Kidney (tissue), 13 donors: ENCODE measurements at regions not wholly inside any gene's neighbourhood (a gene's known extent, or its start where the extent isn't known, plus 50 kb on each side); places are given as distances from the start of the nearest gene placed in this dataset.

Experiments used
- DNase-seq, 5 donors: peaks; one replicate each; pipeline ENCODE4 v3.0.0-alpha.2; 2013 to 2020
- FAIRE-seq: peaks from 2 replicates; lab custom pipeline; 2012; peaks lifted over from hg19 to GRCh38; lab: Jason Lieb, UNC
- H3K27ac ChIP-seq, 2 donors: one replicate each; pipeline ENCODE4 v1.7.0; 2013; ENCODE audit warnings: low read depth in 2 of 2, low read length in 2 of 2, inconsistent platforms in 1 of 2
- H3K27me3 ChIP-seq: one replicate; pipeline ENCODE4 v1.7.1; 2013; ENCODE audit warnings: low read length, inconsistent platforms; ENCODE audit not compliant: control insufficient read depth, insufficient read depth
- H3K36me3 ChIP-seq, 3 donors: one replicate each; pipeline versions ENCODE4 v1.7.0 to v1.7.1; 2013; ENCODE audit warnings: low read length in 3 of 3, control low read depth in 1 of 3, inconsistent platforms in 1 of 3; ENCODE audit not compliant: insufficient read depth in 3 of 3, control insufficient read depth in 2 of 3
- H3K4me1 ChIP-seq, 3 donors: one replicate each; pipeline versions ENCODE4 v1.7.0 to v1.7.1; 2013; ENCODE audit warnings: low read length in 3 of 3, inconsistent platforms in 1 of 3, low read depth in 1 of 3; ENCODE audit not compliant: control insufficient read depth in 2 of 3, insufficient read depth in 2 of 3
- H3K4me3 ChIP-seq, 3 donors: one replicate each; pipeline versions ENCODE4 v1.7.0 to v1.8.1; 2013; ENCODE audit warnings: low read length in 3 of 3, control low read depth in 1 of 3, inconsistent platforms in 1 of 3
- H3K9ac ChIP-seq, 3 donors: one replicate each; pipeline versions ENCODE4 v1.7.0 to v1.7.1; 2013; ENCODE audit warnings: low read length in 3 of 3, control low read depth in 1 of 3, inconsistent platforms in 1 of 3
- H3K9me3 ChIP-seq, 3 donors: one replicate each; pipeline versions ENCODE4 v1.7.0 to v1.7.1; 2013; ENCODE audit warnings: low read length in 3 of 3, control low read depth in 1 of 3, inconsistent platforms in 1 of 3; ENCODE audit not compliant: control insufficient read depth in 2 of 3, insufficient read depth in 1 of 3
- CTCF ChIP-seq: IDR thresholded peaks from 3 replicates; pipeline ENCODE4 v1.5.1; 2012; ENCODE audit warnings: mild to moderate bottlenecking, moderate library complexity, borderline replicate concordance; ENCODE audit not compliant: insufficient read depth; ENCODE audit errors: extremely low read depth
- intact Hi-C: fragments of 100-400 bp; cut with DNase I; formaldehyde crosslinking; loops from one replicate; pipeline ENCODE4 v1.11.1; 2022
- donor health status: control.
- donor health status: control.
- donor health status: control.
- donor health status: control.
- donor health status: control.
- donor health status: DM: yes; HTN: yes; CAD: no.
- donor health status: Normal renal cell carcinoma (clear cell type).

- FAIRE-seq (no peak), DNase-seq (peak in 4 of 5 donors; percentile 31 to 71 (median 44))
- intact Hi-C loops = no loop called here
- TF ChIP-seq CTCF = no peak
- no peak overlapping the region for H3K9ac ChIP-seq
- H3K4me1 ChIP-seq = peaks cover 0 to 12% (median 3%) of the 10 kb centered on the region in 3 donors
- no peaks in the 10 kb centered on the region for H3K36me3 ChIP-seq
- no peaks in the 10 kb centered on the region for H3K9me3 ChIP-seq
- H3K27me3 ChIP-seq = no peaks in the 10 kb centered on the region
- H3K4me3 ChIP-seq = no peak overlapping the region
- no peak overlapping the region for H3K27ac ChIP-seq
Measured at GRCh38 chr17:72466199-72466598, 345.4 kb downstream of the SOX9 start.

GRCh38 chr17:72466606-72467005 is 345.8 kb downstream of the SOX9 start:
- peaks cover 0 to 12% (median 3%) of the 10 kb centered on the region in 3 donors for H3K4me1 ChIP-seq
- no peaks in the 10 kb centered on the region for H3K9me3 ChIP-seq
- FAIRE-seq = no peak
- no peak for TF ChIP-seq CTCF
- intact Hi-C loops = no loop called here
- H3K9ac ChIP-seq = no peak overlapping the region
- no peaks in the 10 kb centered on the region for H3K36me3 ChIP-seq
- no peak overlapping the region for H3K27ac ChIP-seq
- no peak overlapping the region for H3K4me3 ChIP-seq
- no peak for DNase-seq
- no peaks in the 10 kb centered on the region for H3K27me3 ChIP-seq

GRCh38 chr17:72467841-72468653 is 347.2 kb downstream of the SOX9 start:
- FAIRE-seq (no peak), DNase-seq (peak in 4 of 5 donors; percentile 37 to 83 (median 65))
- intact Hi-C loops = no loop called here
- Histone ChIP-seq H3K9me3 (no peaks in the 10 kb centered on the region), H3K4me1 (peaks cover 0 to 19% (median 3%) of the 10 kb centered on the region in 3 donors), H3K36me3 (no peaks in the 10 kb centered on the region), H3K9ac (no peak overlapping the region), H3K4me3 (no peak overlapping the region), H3K27me3 (no peaks in the 10 kb centered on the region), H3K27ac (no peak overlapping the region)
- TF ChIP-seq CTCF = no peak
